Fibroblast of skin of left biceps (primary cell): ENCODE measurements at regions not wholly inside any gene's neighbourhood (a gene's known extent, or its start where the extent isn't known, plus 50 kb on each side); places are given as distances from the start of the nearest gene placed in this dataset.
"Not testable (repeated sequence)": the region's sequence is repeated elsewhere in the genome, so short reads cannot be mapped to it uniquely, and the experiment has no call there.

Source experiments
- DNase-seq, 2 experiments: peaks; one replicate each; pipeline ENCODE4 v3.0.0-alpha.2; 2013; ENCODE audit warnings: low read depth in 2 of 2

- DNase-seq, result no peak
Measured at GRCh38 chr7:21317966-21318915, 109.6 kb upstream of the SP4 start.

GRCh38 chr7:21318916-21319270 is 109.0 kb upstream of the SP4 start:
- DNase-seq, result no peak

GRCh38 chr7:21326241-21326640 is 101.6 kb upstream of the SP4 start:
- no peak for DNase-seq

GRCh38 chr7:21326921-21327320 is 101.0 kb upstream of the SP4 start:
- no peak for DNase-seq

- DNase-seq, result no peak
Measured at GRCh38 chr7:21327422-21328409, 100.2 kb upstream of the SP4 start.

GRCh38 chr7:21330462-21331178 is 97.3 kb upstream of the SP4 start:
- DNase-seq, result no peak

- DNase-seq, result no peak
Measured at GRCh38 chr7:21334906-21335305, 93.0 kb upstream of the SP4 start.

GRCh38 chr7:21336743-21337142 is 91.1 kb upstream of the SP4 start:
- DNase-seq, result no peak

GRCh38 chr7:21338728-21339164 is 89.1 kb upstream of the SP4 start:
- no peak for DNase-seq

- DNase-seq, result not testable (repeated sequence)
Measured at GRCh38 chr7:21344900-21345299, 83.0 kb upstream of the SP4 start.

GRCh38 chr7:21345361-21345760 is 82.5 kb upstream of the SP4 start:
- no peak for DNase-seq

- no peak for DNase-seq
Measured at GRCh38 chr7:21346297-21346696, 81.6 kb upstream of the SP4 start.

GRCh38 chr7:21352540-21353387 is 75.1 kb upstream of the SP4 start:
- DNase-seq, result no peak

- DNase-seq, result no peak
Measured at GRCh38 chr7:21353388-21353780, 74.5 kb upstream of the SP4 start.

GRCh38 chr7:21354284-21354683 is 73.6 kb upstream of the SP4 start:
- no peak for DNase-seq

- no peak for DNase-seq
Measured at GRCh38 chr7:21355406-21355874, 72.4 kb upstream of the SP4 start.

- DNase-seq, result no peak
Measured at GRCh38 chr7:21356616-21357015, 71.3 kb upstream of the SP4 start.

GRCh38 chr7:21357151-21358097 is 70.5 kb upstream of the SP4 start:
- no peak for DNase-seq

- DNase-seq, result no peak
Measured at GRCh38 chr7:21358648-21359047, 69.2 kb upstream of the SP4 start.

GRCh38 chr7:21359163-21359562 is 68.7 kb upstream of the SP4 start:
- no peak for DNase-seq
